Endothelial cell (in vitro differentiated cells): ENCODE measurements at regions not wholly inside any gene's neighbourhood (a gene's known extent, or its start where the extent isn't known, plus 50 kb on each side); places are given as distances from the start of the nearest gene placed in this dataset.

Experiments
- DNase-seq: peaks from one replicate; pipeline ENCODE4 v3.0.0; 2021; ENCODE audit warnings: low spot score
- H3K27ac Mint-ChIP-seq: one replicate; pipeline ENCODE4 v1.8.0; 2021; ENCODE audit warnings: mixed read lengths, inconsistent platforms; ENCODE audit not compliant: unreplicated experiment
- H3K27me3 Mint-ChIP-seq: one replicate; pipeline ENCODE4 v1.8.0; 2021; ENCODE audit warnings: mild to moderate bottlenecking, moderate library complexity, mixed read lengths, inconsistent platforms; ENCODE audit not compliant: unreplicated experiment
- H3K36me3 Mint-ChIP-seq: one replicate; pipeline ENCODE4 v1.8.0; 2021; ENCODE audit warnings: mild to moderate bottlenecking, low read depth, mixed read lengths, inconsistent platforms; ENCODE audit not compliant: unreplicated experiment
- H3K4me1 Mint-ChIP-seq: one replicate; pipeline ENCODE4 v1.8.0; 2021; ENCODE audit warnings: mild to moderate bottlenecking, mixed read lengths, inconsistent platforms; ENCODE audit not compliant: unreplicated experiment
- H3K4me3 Mint-ChIP-seq: one replicate; pipeline ENCODE4 v1.8.0; 2021; ENCODE audit warnings: mild to moderate bottlenecking, mixed read lengths, inconsistent platforms; ENCODE audit not compliant: unreplicated experiment
- H3K9me3 Mint-ChIP-seq: one replicate; pipeline ENCODE4 v1.8.0; 2021; ENCODE audit warnings: mixed read lengths, inconsistent platforms; ENCODE audit not compliant: unreplicated experiment
- CTCF ChIP-seq: fragments of 200-600 bp; sonication (generic); IDR thresholded peaks from one replicate; pipeline ENCODE4 v1.5.0; 2021; ENCODE audit warnings: antibody characterized with exemption; ENCODE audit not compliant: unreplicated experiment

- no peaks in the 10 kb centered on the region for H3K9me3 Mint-ChIP-seq
- H3K27ac Mint-ChIP-seq = peak overlapping the region; percentile 94
- peaks cover 2% of the 10 kb centered on the region for H3K27me3 Mint-ChIP-seq
- no peak overlapping the region for H3K4me3 Mint-ChIP-seq
- H3K4me1 Mint-ChIP-seq = peaks cover 48% of the 10 kb centered on the region
- no peak for DNase-seq
- no peak for TF ChIP-seq CTCF
- H3K36me3 Mint-ChIP-seq = no peaks in the 10 kb centered on the region
These were observed 183.7 kb downstream of the TLE3 start for GRCh38 chr15:69914040-69914439.

GRCh38 chr15:69914960-69915359, 182.8 kb downstream of the TLE3 start:
- H3K4me1 Mint-ChIP-seq = peaks cover 49% of the 10 kb centered on the region
- peak; percentile 22 for DNase-seq
- H3K27me3 Mint-ChIP-seq = peaks cover 2% of the 10 kb centered on the region
- no peak overlapping the region for H3K4me3 Mint-ChIP-seq
- no peak for TF ChIP-seq CTCF
- peak overlapping the region; percentile 94 for H3K27ac Mint-ChIP-seq
- H3K9me3 Mint-ChIP-seq = no peaks in the 10 kb centered on the region
- no peaks in the 10 kb centered on the region for H3K36me3 Mint-ChIP-seq

DNA sequence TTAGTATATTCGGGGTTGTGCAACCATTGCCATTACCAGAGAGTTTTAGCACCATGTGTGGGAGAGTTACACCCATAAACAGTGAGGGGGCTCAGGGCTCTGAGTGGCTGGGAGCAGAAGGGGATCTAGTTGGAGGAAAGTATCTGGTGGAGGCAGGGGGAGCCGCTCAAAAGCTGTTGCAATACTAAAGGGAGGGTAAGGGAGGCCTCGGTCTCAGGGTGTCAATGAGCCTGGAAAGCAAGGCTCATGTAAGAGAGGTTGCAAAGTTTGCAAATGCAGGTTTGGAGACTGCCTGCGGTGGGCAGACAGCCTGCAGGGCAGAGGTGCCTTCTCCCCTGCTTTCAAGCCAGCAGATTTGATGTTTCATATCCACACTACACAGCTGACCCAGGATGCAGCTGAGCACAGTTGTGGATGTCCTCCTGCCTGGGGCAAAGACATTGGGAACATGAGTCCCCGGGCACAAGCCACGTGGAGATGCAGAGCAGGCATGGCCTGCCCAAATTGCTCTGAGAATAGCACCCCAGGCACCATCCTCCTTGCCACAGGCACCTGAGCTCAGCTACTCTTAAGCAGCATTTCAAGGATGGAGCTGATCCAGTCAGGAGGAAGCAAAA, 181.4 kb downstream of the TLE3 start:
- H3K4me3 Mint-ChIP-seq = no peak overlapping the region
- DNase-seq = no peak
- peak overlapping the region; percentile 58 for H3K27ac Mint-ChIP-seq
- TF ChIP-seq CTCF = no peak
- H3K36me3 Mint-ChIP-seq = no peaks in the 10 kb centered on the region
- H3K27me3 Mint-ChIP-seq = peaks cover 2% of the 10 kb centered on the region
- H3K9me3 Mint-ChIP-seq = no peaks in the 10 kb centered on the region
- peaks cover 48% of the 10 kb centered on the region for H3K4me1 Mint-ChIP-seq

DNA sequence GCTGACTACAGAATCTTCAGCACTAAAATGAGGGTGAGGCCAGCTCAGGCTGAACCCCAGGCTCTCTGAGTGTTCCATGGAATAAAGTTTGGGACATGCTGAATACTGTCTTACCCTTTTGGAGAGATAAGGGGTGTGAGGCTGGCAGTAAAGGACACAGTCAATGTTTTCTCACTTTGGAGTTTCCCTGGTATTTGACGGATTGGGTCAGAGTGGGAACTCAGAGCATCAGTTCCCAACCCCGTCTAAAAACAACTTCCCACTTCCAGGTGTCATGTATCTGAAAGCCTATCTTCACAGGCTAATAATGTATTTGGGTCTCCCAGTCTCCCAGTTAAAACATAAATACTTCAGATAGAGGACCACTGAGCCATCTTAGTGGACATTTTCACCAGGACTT, 180.7 kb downstream of the TLE3 start:
- H3K36me3 Mint-ChIP-seq = no peaks in the 10 kb centered on the region
- DNase-seq = no peak
- TF ChIP-seq CTCF = no peak
- H3K9me3 Mint-ChIP-seq = no peaks in the 10 kb centered on the region
- no peak overlapping the region for H3K27ac Mint-ChIP-seq
- peaks cover 45% of the 10 kb centered on the region for H3K4me1 Mint-ChIP-seq
- H3K27me3 Mint-ChIP-seq = peaks cover 2% of the 10 kb centered on the region
- no peak overlapping the region for H3K4me3 Mint-ChIP-seq

DNA sequence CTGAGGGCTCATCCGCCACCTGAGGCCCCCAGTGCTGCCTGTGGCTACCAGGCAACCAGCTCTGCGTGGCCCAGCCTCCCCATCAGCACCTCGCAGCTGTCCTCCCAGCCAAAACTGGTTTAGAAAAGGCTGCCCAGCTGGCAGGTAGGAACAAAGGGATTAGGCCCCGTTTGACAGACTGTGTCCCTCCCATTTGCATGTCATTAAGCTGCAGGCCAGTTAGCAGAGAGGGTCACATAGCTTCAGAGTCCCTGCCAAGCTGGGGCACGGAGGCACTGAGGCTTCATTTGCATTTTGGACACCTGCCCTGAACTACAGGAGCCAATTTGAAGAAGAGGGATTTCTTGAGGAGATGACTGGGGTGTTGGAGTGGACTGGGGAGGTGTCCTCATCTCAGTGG, 177.9 kb downstream of the TLE3 start:
- Mint-ChIP-seq H3K4me1 (peaks cover 22% of the 10 kb centered on the region), H3K27ac (no peak overlapping the region), H3K4me3 (no peak overlapping the region), H3K27me3 (peaks cover 2% of the 10 kb centered on the region), H3K9me3 (peaks cover 5% of the 10 kb centered on the region), H3K36me3 (peaks cover 4% of the 10 kb centered on the region)
- TF ChIP-seq CTCF = no peak
- no peak for DNase-seq
